Liver (tissue), 8 donors: ENCODE measurements at regions not wholly inside any gene's neighbourhood (a gene's known extent, or its start where the extent isn't known, plus 50 kb on each side); places are given as distances from the start of the nearest gene placed in this dataset.

Experiments
- DNase-seq: peaks from one replicate; pipeline ENCODE4 v3.0.0-alpha.2; 2017; ENCODE audit warnings: low spot score
- H3K27ac ChIP-seq, 2 donors: one replicate each; pipeline ENCODE4 v1.7.0; 2013; ENCODE audit warnings: inconsistent platforms in 2 of 2, low read length in 2 of 2, control low read depth in 1 of 2, low read depth in 1 of 2, mild to moderate bottlenecking in 1 of 2
- H3K27me3 ChIP-seq, 4 donors: one replicate each; pipeline versions ENCODE4 v1.6.1 to v1.7.0; 2013; ENCODE audit warnings: low read length in 3 of 4, inconsistent platforms in 1 of 4, mild to moderate bottlenecking in 1 of 4, moderate library complexity in 1 of 4; ENCODE audit not compliant: control insufficient read depth in 4 of 4, insufficient read depth in 4 of 4
- H3K36me3 ChIP-seq, 4 donors: one replicate each; pipeline versions ENCODE4 v1.6.1 to v1.7.0; 2013; ENCODE audit warnings: low read length in 3 of 4, mild to moderate bottlenecking in 3 of 4, low read depth in 1 of 4, moderate library complexity in 1 of 4; ENCODE audit not compliant: control insufficient read depth in 4 of 4, insufficient read depth in 3 of 4
- H3K4me1 ChIP-seq, 4 donors: one replicate each; pipeline versions ENCODE4 v1.6.1 to v1.7.0; 2013; ENCODE audit warnings: low read length in 3 of 4, mild to moderate bottlenecking in 3 of 4, moderate library complexity in 1 of 4; ENCODE audit not compliant: control insufficient read depth in 4 of 4, insufficient read depth in 4 of 4
- H3K4me3 ChIP-seq, 3 donors: one replicate each; pipeline versions ENCODE4 v1.6.1 to v1.7.0; 2013; ENCODE audit warnings: low read length in 3 of 3, control low read depth in 1 of 3, low read depth in 1 of 3, mild to moderate bottlenecking in 1 of 3
- H3K9ac ChIP-seq, 2 donors: one replicate each; pipeline ENCODE4 v1.7.0; 2013; ENCODE audit warnings: low read length in 2 of 2, mild to moderate bottlenecking in 2 of 2, moderate library complexity in 2 of 2, control low read depth in 1 of 2, low read depth in 1 of 2
- H3K9me3 ChIP-seq, 4 donors: one replicate each; pipeline versions ENCODE4 v1.6.1 to v1.7.0; 2013; ENCODE audit warnings: low read length in 3 of 4; ENCODE audit not compliant: control insufficient read depth in 4 of 4
- CTCF ChIP-seq: fragments of 150-350 bp; IDR thresholded peaks from 2 replicates; pipeline ENCODE4 v1.5.1; 2017; ENCODE audit warnings: improper control_type of control experiment, low read depth, low read length; ENCODE audit not compliant: missing input control
- EGR1 ChIP-seq, 2 donors: IDR thresholded peaks; 2 replicates each; pipeline ENCODE4 v1.6.1; 2016 to 2018; ENCODE audit warnings: antibody characterized with exemption in 2 of 2, low read depth in 2 of 2
- FOXA1 ChIP-seq: IDR thresholded peaks from 2 replicates; pipeline ENCODE4 v1.6.1; 2016; ENCODE audit warnings: antibody characterized with exemption
- FOXA2 ChIP-seq: IDR thresholded peaks from 2 replicates; pipeline ENCODE4 v1.6.1; 2016; ENCODE audit warnings: antibody characterized with exemption
- GABPA ChIP-seq, 2 donors: IDR thresholded peaks in 1 of 2; conservative IDR thresholded peaks in 1 of 2; 2 replicates each; pipeline ENCODE4 v1.6.1; 2016; ENCODE audit warnings: antibody characterized with exemption in 2 of 2, mild to moderate bottlenecking in 1 of 2, moderate library complexity in 1 of 2
- HNF4A ChIP-seq, 2 donors: conservative IDR thresholded peaks; 2 replicates each; pipeline ENCODE4 v1.6.1; 2016; ENCODE audit warnings: antibody characterized with exemption in 2 of 2, mild to moderate bottlenecking in 2 of 2
- JUND ChIP-seq, 2 donors: IDR thresholded peaks; 2 replicates each; pipeline ENCODE4 v1.6.1; 2016; ENCODE audit warnings: antibody characterized with exemption in 2 of 2
- NR2F2 ChIP-seq: IDR thresholded peaks from 2 replicates; pipeline ENCODE4 v1.6.1; 2016; ENCODE audit warnings: antibody characterized with exemption
- RAD21 ChIP-seq, 2 donors: IDR thresholded peaks; 2 replicates each; pipeline ENCODE4 v1.6.1; 2016; ENCODE audit warnings: antibody characterized with exemption in 2 of 2, mild to moderate bottlenecking in 2 of 2
- REST ChIP-seq: IDR thresholded peaks from 2 replicates; pipeline ENCODE4 v1.6.1; 2016; ENCODE audit warnings: antibody characterized with exemption, mild to moderate bottlenecking
- SP1 ChIP-seq: IDR thresholded peaks from 2 replicates; pipeline ENCODE4 v1.6.1; 2018; ENCODE audit warnings: antibody characterized with exemption, mild to moderate bottlenecking
- TAF1 ChIP-seq: conservative IDR thresholded peaks from 2 replicates; pipeline ENCODE4 v1.6.1; 2016; ENCODE audit warnings: antibody characterized with exemption, mild to moderate bottlenecking
- YY1 ChIP-seq: IDR thresholded peaks from 2 replicates; pipeline ENCODE4 v1.6.1; 2016; ENCODE audit warnings: antibody characterized with exemption, mild to moderate bottlenecking
- ZBTB33 ChIP-seq: IDR thresholded peaks from 2 replicates; pipeline ENCODE4 v1.6.1; 2016; ENCODE audit warnings: antibody characterized with exemption
- WGBS: extraction: QIAGEN DNeasy Blood & Tissue Kit; methylation state at CpG from one replicate; pipeline ENCODE4 v1.1.7; 2013; 5-methylcytosine and 5-hydroxymethylcytosine counted together
- donor health status: healthy.
- donor health status: healthy.
- donor health status: healthy.
- donor health status: healthy.
- donor health status: healthy.

GRCh38 chr5:52708463-52708862 lies 79.3 kb upstream of the ITGA1 start:
- Histone ChIP-seq H3K36me3 (no peaks in the 10 kb centered on the region), H3K9ac (no peak overlapping the region), H3K27ac (no peak overlapping the region), H3K4me1 (peaks cover 0 to 3% (median under 1%) of the 10 kb centered on the region in 4 donors), H3K9me3 (no peaks in the 10 kb centered on the region), H3K27me3 (no peaks in the 10 kb centered on the region), H3K4me3 (no peak overlapping the region)
- no peak for DNase-seq
- TF ChIP-seq JUND (IDR thresholded peaks at IDR 0.05) (no peak), FOXA1 (no peak), GABPA (IDR thresholded peaks at IDR 0.05 in 1 of 2, conservative IDR thresholded peaks at IDR 0.05 in 1 of 2) (no peak), TAF1 (no peak), NR2F2 (no peak), HNF4A (conservative IDR thresholded peaks at IDR 0.05) (no peak), SP1 (no peak), REST (no peak), EGR1 (IDR thresholded peaks at IDR 0.05; ENCODE audit: low read depth in 2 of 2) (no peak), CTCF (no peak), ZBTB33 (no peak)
- 62% methylated on average over 1 of the region's 1 CpG for WGBS

GRCh38 chr5:52709167-52709925 lies 78.4 kb upstream of the ITGA1 start:
- H3K4me3 ChIP-seq, result no peak overlapping the region
- no peak overlapping the region for H3K9ac ChIP-seq
- no peak overlapping the region for H3K27ac ChIP-seq
- TF ChIP-seq FOXA2, result no peak
- TF ChIP-seq RAD21 (IDR thresholded peaks at IDR 0.05), result no peak
- TF ChIP-seq YY1, result no peak
- no peak for TF ChIP-seq EGR1 (IDR thresholded peaks at IDR 0.05; ENCODE audit: low read depth in 2 of 2)
- TF ChIP-seq FOXA1, result no peak
- TF ChIP-seq ZBTB33, result no peak
- peaks cover 0 to 3% (median under 1%) of the 10 kb centered on the region in 4 donors for H3K4me1 ChIP-seq
- H3K36me3 ChIP-seq, result no peaks in the 10 kb centered on the region
- 57% methylated on average over 6 of the region's 6 CpGs for WGBS
- DNase-seq, result no peak
- H3K9me3 ChIP-seq, result no peaks in the 10 kb centered on the region
- no peaks in the 10 kb centered on the region for H3K27me3 ChIP-seq
